Fibroblast of lung (primary cell): ENCODE measurements at regions not wholly inside any gene's neighbourhood (a gene's known extent, or its start where the extent isn't known, plus 50 kb on each side); places are given as distances from the start of the nearest gene placed in this dataset.
A peak's percentile ranks its signal among the peaks of the same experiment; 100 is the strongest.
"Not testable (repeated sequence)": the region's sequence is repeated elsewhere in the genome, so short reads cannot be mapped to it uniquely, and the experiment has no call there.

ENCODE experiments used
- DNase-seq, 2 donors: peaks; one replicate each; pipeline versions ENCODE4 v3.0.0 to v3.0.0-alpha.2; 2010; ENCODE audit warnings: low read depth in 2 of 2
- H2AFZ ChIP-seq: 2 replicates; pipeline ENCODE4 v1.5.1; 2012; ENCODE audit warnings: low read length, control low read depth, inconsistent platforms
- H3K27ac ChIP-seq: 2 replicates; pipeline ENCODE4 v1.5.1; 2011; ENCODE audit warnings: low read length, control low read depth; ENCODE audit not compliant: insufficient read depth
- H3K27me3 ChIP-seq: 2 replicates; pipeline ENCODE4 v1.5.1; 2011; ENCODE audit warnings: mild to moderate bottlenecking, low read length; ENCODE audit not compliant: control insufficient read depth, insufficient read depth
- H3K36me3 ChIP-seq: 2 replicates; pipeline ENCODE4 v1.5.1; 2011; ENCODE audit warnings: low read length; ENCODE audit not compliant: control insufficient read depth, insufficient read depth
- H3K4me1 ChIP-seq: 2 replicates; pipeline ENCODE4 v1.5.1; 2011; ENCODE audit warnings: low read length; ENCODE audit not compliant: control insufficient read depth, insufficient read depth; ENCODE audit errors: extremely low read depth
- H3K4me2 ChIP-seq: 2 replicates; pipeline ENCODE4 v1.5.1; 2011; ENCODE audit warnings: low read length, control low read depth; ENCODE audit not compliant: insufficient read depth; ENCODE audit errors: extremely low read depth
- H3K4me3 ChIP-seq, 4 experiments: fragments of 200-600 bp in 1 of 4; sonication (generic) in 1 of 4; replicated peaks in 1 of 4; 2 replicates each; pipeline ENCODE4 v1.5.1; 2011 to 2016; ENCODE audit warnings: low read length in 4 of 4, low read depth in 3 of 4, mild to moderate bottlenecking in 3 of 4, control low read depth in 2 of 4, inconsistent platforms in 1 of 4, mixed read lengths in 1 of 4; ENCODE audit not compliant: insufficient read depth in 1 of 4; ENCODE audit errors: control extremely low read depth in 1 of 4
- H3K79me2 ChIP-seq: 2 replicates; pipeline ENCODE4 v1.5.1; 2012; ENCODE audit warnings: mild to moderate bottlenecking, low read length, inconsistent platforms; ENCODE audit not compliant: control insufficient read depth, insufficient read depth
- H3K9ac ChIP-seq: 2 replicates; pipeline ENCODE4 v1.5.1; 2011; ENCODE audit warnings: mild to moderate bottlenecking, low read length, control low read depth; ENCODE audit not compliant: insufficient read depth
- H3K9me3 ChIP-seq: 2 replicates; pipeline ENCODE4 v1.5.1; 2012; ENCODE audit warnings: low read depth, low read length; ENCODE audit not compliant: control insufficient read depth, insufficient read depth
- H4K20me1 ChIP-seq: 2 replicates; pipeline ENCODE4 v1.5.1; 2011; ENCODE audit warnings: low read length; ENCODE audit not compliant: control insufficient read depth, insufficient read depth; ENCODE audit errors: extremely low read depth
- CTCF ChIP-seq, 2 donors: IDR thresholded peaks in 1 of 2; conservative IDR thresholded peaks in 1 of 2; 1 replicate in 1 of 2; 2 replicates in 1 of 2; pipeline ENCODE4 v1.5.1; 2011 to 2012; ENCODE audit warnings: low read length in 2 of 2, control low read depth in 1 of 2, inconsistent platforms in 1 of 2, low read depth in 1 of 2, mild to moderate bottlenecking in 1 of 2
- EZH2 ChIP-seq: IDR thresholded peaks from 2 replicates; pipeline ENCODE4 v1.5.1; 2012; ENCODE audit warnings: low read length, control low read depth, mild to moderate bottlenecking; ENCODE audit errors: missing control alignments

GRCh38 chr13:89458456-89458855, 1787.3 kb downstream of the SLITRK5 start:
- H3K79me2 ChIP-seq: no peaks in the 10 kb centered on the region
- H3K4me1 ChIP-seq: no peaks in the 10 kb centered on the region
- TF ChIP-seq EZH2 (no peak), CTCF (conservative IDR thresholded peaks at IDR 0.05 in 1 of 2, IDR thresholded peaks at IDR 0.05 in 1 of 2; ENCODE audit: low read depth in 1 of 2, low read length in 2 of 2) (no peak)
- no peaks in the 10 kb centered on the region for H3K9me3 ChIP-seq
- H3K36me3 ChIP-seq: no peaks in the 10 kb centered on the region
- H3K27me3 ChIP-seq: no peaks in the 10 kb centered on the region
- no peak overlapping the region for H2AFZ ChIP-seq
- no peak for DNase-seq
- no peaks in the 10 kb centered on the region for H4K20me1 ChIP-seq
- no peak overlapping the region for H3K9ac ChIP-seq
- no peak overlapping the region for H3K4me2 ChIP-seq
- no peak overlapping the region for H3K4me3 ChIP-seq
- H3K27ac ChIP-seq: no peak overlapping the region

GRCh38 chr13:89460895-89461294, 1789.7 kb downstream of the SLITRK5 start:
- not testable (repeated sequence) for H3K4me3 ChIP-seq, H3K4me2 ChIP-seq, H3K9ac ChIP-seq, H3K27me3 ChIP-seq, H3K4me1 ChIP-seq, H3K36me3 ChIP-seq, H3K27ac ChIP-seq, H2AFZ ChIP-seq, H3K79me2 ChIP-seq, H3K9me3 ChIP-seq, DNase-seq, H4K20me1 ChIP-seq

- Histone ChIP-seq H2AFZ (no peak overlapping the region), H3K79me2 (no peaks in the 10 kb centered on the region), H3K27me3 (no peaks in the 10 kb centered on the region), H3K4me3 (no peak overlapping the region), H3K4me1 (no peaks in the 10 kb centered on the region), H3K4me2 (no peak overlapping the region), H4K20me1 (no peaks in the 10 kb centered on the region), H3K36me3 (no peaks in the 10 kb centered on the region), H3K9me3 (no peaks in the 10 kb centered on the region), H3K27ac (no peak overlapping the region), H3K9ac (no peak overlapping the region)
- TF ChIP-seq EZH2 (no peak), CTCF (conservative IDR thresholded peaks at IDR 0.05 in 1 of 2, IDR thresholded peaks at IDR 0.05 in 1 of 2; ENCODE audit: low read depth in 1 of 2, low read length in 2 of 2) (no peak)
- peak; percentile 51 to 76 for DNase-seq
These were observed 1794.2 kb downstream of the SLITRK5 start for GRCh38 chr13:89465366-89465765.

- Histone ChIP-seq H3K27me3 (no peaks in the 10 kb centered on the region), H3K4me1 (no peaks in the 10 kb centered on the region), H3K9ac (no peak overlapping the region), H3K36me3 (no peaks in the 10 kb centered on the region), H3K4me2 (no peak overlapping the region), H3K9me3 (no peaks in the 10 kb centered on the region), H2AFZ (no peak overlapping the region), H3K79me2 (no peaks in the 10 kb centered on the region), H4K20me1 (no peaks in the 10 kb centered on the region), H3K27ac (no peak overlapping the region), H3K4me3 (no peak overlapping the region)
- TF ChIP-seq CTCF (conservative IDR thresholded peaks at IDR 0.05 in 1 of 2, IDR thresholded peaks at IDR 0.05 in 1 of 2; ENCODE audit: low read depth in 1 of 2, low read length in 2 of 2) (no peak), EZH2 (no peak)
- DNase-seq: no peak
These were observed 1796.9 kb downstream of the SLITRK5 start for GRCh38 chr13:89468081-89468480.
